HEK293T (cell line): ENCODE measurements at regions not wholly inside any gene's neighbourhood (a gene's known extent, or its start where the extent isn't known, plus 50 kb on each side); places are given as distances from the start of the nearest gene placed in this dataset.

Experiments
- CTCF ChIA-PET: fragments of 350-600 bp; formaldehyde crosslinking; extraction: SDS; loops from one replicate; lab custom pipeline; 2021; ENCODE audit warnings: antibody characterized with exemption, inconsistent platforms; lab: Yijun Ruan, JAX
- POLR2A ChIA-PET: fragments of 350-600 bp; formaldehyde crosslinking; extraction: SDS; loops from one replicate; lab custom pipeline; 2020; ENCODE audit warnings: antibody characterized with exemption, inconsistent platforms; lab: Yijun Ruan, JAX
- DNase-seq: peaks from one replicate; pipeline ENCODE4 v3.0.0; 2012; ENCODE audit warnings: mixed read lengths; ENCODE audit errors: extremely low spot score
- ARNT ChIP-seq: fragments of 450-650 bp; IDR thresholded peaks from 2 replicates; pipeline ENCODE4 v1.6.1; 2017; ENCODE audit warnings: mild to moderate bottlenecking
- BHLHE40 ChIP-seq: fragments of 450-650 bp; IDR thresholded peaks from 2 replicates; pipeline ENCODE4 v1.6.1; 2016; ENCODE audit warnings: mild to moderate bottlenecking, moderate library complexity, borderline replicate concordance
- CTBP1 ChIP-seq: fragments of 450-650 bp; IDR thresholded peaks from 2 replicates; pipeline ENCODE4 v1.6.1; 2016; ENCODE audit warnings: borderline replicate concordance
- ELF4 ChIP-seq: fragments of 450-650 bp; IDR thresholded peaks from 2 replicates; pipeline ENCODE4 v1.6.1; 2017; ENCODE audit warnings: antibody characterized with exemption
- FOXA1 ChIP-seq: fragments of 450-650 bp; IDR thresholded peaks from 2 replicates; pipeline ENCODE4 v1.6.1; 2016; ENCODE audit warnings: mild to moderate bottlenecking
- FOXK2 ChIP-seq: fragments of 450-650 bp; IDR thresholded peaks from 2 replicates; pipeline ENCODE4 v1.6.1; 2016; ENCODE audit warnings: mild to moderate bottlenecking
- FOXM1 ChIP-seq: fragments of 450-650 bp; IDR thresholded peaks from 2 replicates; pipeline ENCODE4 v1.6.1; 2017; ENCODE audit warnings: mild to moderate bottlenecking, borderline replicate concordance
- HDGF ChIP-seq: fragments of 450-650 bp; IDR thresholded peaks from 2 replicates; pipeline ENCODE4 v1.6.1; 2017; ENCODE audit warnings: antibody characterized with exemption, borderline replicate concordance
- L3MBTL2 ChIP-seq: fragments of 450-650 bp; conservative IDR thresholded peaks from 2 replicates; pipeline ENCODE4 v1.6.1; 2016; ENCODE audit warnings: mild to moderate bottlenecking
- LEF1 ChIP-seq: fragments of 450-650 bp; IDR thresholded peaks from 2 replicates; pipeline ENCODE4 v1.6.1; 2017; ENCODE audit warnings: mild to moderate bottlenecking, borderline replicate concordance
- NFRKB ChIP-seq: fragments of 450-650 bp; IDR thresholded peaks from 2 replicates; pipeline ENCODE4 v1.6.1; 2016; ENCODE audit warnings: mild to moderate bottlenecking, moderate library complexity
- PKNOX1 ChIP-seq: fragments of 450-650 bp; IDR thresholded peaks from 2 replicates; pipeline ENCODE4 v1.6.1; 2016
- SP1 ChIP-seq: fragments of 450-650 bp; IDR thresholded peaks from 2 replicates; pipeline ENCODE4 v1.6.1; 2017
- SUZ12 ChIP-seq: fragments of 450-650 bp; IDR thresholded peaks from 2 replicates; pipeline ENCODE4 v1.6.1; 2016; ENCODE audit warnings: mild to moderate bottlenecking
- TARDBP ChIP-seq: fragments of 450-650 bp; IDR thresholded peaks from 2 replicates; pipeline ENCODE4 v1.6.1; 2016
- ZNF384 ChIP-seq: fragments of 450-650 bp; IDR thresholded peaks from 2 replicates; pipeline ENCODE4 v1.6.1; 2016

- no peak for DNase-seq
- ChIA-PET POLR2A (no interaction called here), CTCF (no interaction called here)
- TF ChIP-seq ZNF384 = no peak
- no peak for TF ChIP-seq BHLHE40
- no peak for TF ChIP-seq NFRKB
- no peak for TF ChIP-seq ARNT
- TF ChIP-seq CTBP1 = no peak
- TF ChIP-seq FOXK2 = no peak
- no peak for TF ChIP-seq L3MBTL2
- no peak for TF ChIP-seq FOXA1
- no peak for TF ChIP-seq HDGF
Measured at GRCh38 chr2:150887926-150888325, 373.7 kb downstream of the RBM43 start.

GRCh38 chr2:150885774-150886386 lies 375.8 kb downstream of the RBM43 start:
- TF ChIP-seq ELF4 (no peak), FOXM1 (no peak), SP1 (no peak), BHLHE40 (no peak), SUZ12 (no peak), TARDBP (no peak), ZNF384 (no peak)
- ChIA-PET CTCF (no interaction called here), POLR2A (no interaction called here)
- DNase-seq = no peak

GRCh38 chr2:150885236-150885635 lies 376.4 kb downstream of the RBM43 start:
- CTCF ChIA-PET = interaction anchor here (0.6 kb wide), 1 partner anchor 24 kb away, joined by 3 read pairs; no protein-coding TSS in a partner anchor

GRCh38 chr2:150883613-150883895 lies 378.1 kb downstream of the RBM43 start:
- POLR2A ChIA-PET = no interaction called here
- CTCF ChIA-PET = no interaction called here
- TF ChIP-seq FOXA1 (no peak), NFRKB (no peak), LEF1 (no peak), SUZ12 (no peak), SP1 (no peak), ARNT (no peak), ZNF384 (no peak), TARDBP (no peak)
- no peak for DNase-seq

More at GRCh38 chr2:150885236-150885635, 376.4 kb downstream of the RBM43 start:
- TF ChIP-seq ARNT (no peak), FOXA1 (no peak), PKNOX1 (no peak), FOXM1 (no peak), NFRKB (no peak), BHLHE40 (no peak), SUZ12 (no peak), L3MBTL2 (no peak), ELF4 (no peak), ZNF384 (no peak), FOXK2 (no peak), TARDBP (no peak), HDGF (no peak)
- POLR2A ChIA-PET = no interaction called here
- no peak for DNase-seq

GRCh38 chr2:150882751-150883612 lies 378.7 kb downstream of the RBM43 start:
- DNase-seq = no peak
- POLR2A ChIA-PET = no interaction called here
- CTCF ChIA-PET = no interaction called here
- TF ChIP-seq PKNOX1 (no peak), CTBP1 (no peak), FOXA1 (no peak), TARDBP (no peak)

- ChIA-PET CTCF (no interaction called here), POLR2A (no interaction called here)
- no peak for TF ChIP-seq ZNF384
- no peak for TF ChIP-seq LEF1
- no peak for TF ChIP-seq ARNT
- TF ChIP-seq SP1 = no peak
- no peak for TF ChIP-seq ELF4
- no peak for TF ChIP-seq FOXM1
- no peak for TF ChIP-seq CTBP1
- TF ChIP-seq PKNOX1 = no peak
- TF ChIP-seq HDGF = no peak
- TF ChIP-seq NFRKB = no peak
- no peak for TF ChIP-seq SUZ12
- TF ChIP-seq FOXA1 = no peak
- no peak for TF ChIP-seq TARDBP
- DNase-seq = no peak
Measured at GRCh38 chr2:150880986-150881385, 380.7 kb downstream of the RBM43 start.

GRCh38 chr2:150878356-150878755 lies 383.3 kb downstream of the RBM43 start:
- POLR2A ChIA-PET = no interaction called here
- no peak for DNase-seq
- no peak for TF ChIP-seq FOXM1
- no peak for TF ChIP-seq ARNT
- no peak for TF ChIP-seq HDGF
- no peak for TF ChIP-seq ZNF384
- TF ChIP-seq ELF4 = no peak
- no peak for TF ChIP-seq FOXK2
- no peak for TF ChIP-seq FOXA1
- TF ChIP-seq SUZ12 = no peak
- TF ChIP-seq NFRKB = no peak
- TF ChIP-seq TARDBP = no peak
- CTCF ChIA-PET = no interaction called here
